ENCODE measurements at regions not wholly inside any gene's neighbourhood (a gene's known extent, or its start where the extent isn't known, plus 50 kb on each side); places are given as distances from the start of the nearest gene placed in this dataset.
"Not testable (repeated sequence)": the region's sequence is repeated elsewhere in the genome, so short reads cannot be mapped to it uniquely, and the experiment has no call there.

DNA sequence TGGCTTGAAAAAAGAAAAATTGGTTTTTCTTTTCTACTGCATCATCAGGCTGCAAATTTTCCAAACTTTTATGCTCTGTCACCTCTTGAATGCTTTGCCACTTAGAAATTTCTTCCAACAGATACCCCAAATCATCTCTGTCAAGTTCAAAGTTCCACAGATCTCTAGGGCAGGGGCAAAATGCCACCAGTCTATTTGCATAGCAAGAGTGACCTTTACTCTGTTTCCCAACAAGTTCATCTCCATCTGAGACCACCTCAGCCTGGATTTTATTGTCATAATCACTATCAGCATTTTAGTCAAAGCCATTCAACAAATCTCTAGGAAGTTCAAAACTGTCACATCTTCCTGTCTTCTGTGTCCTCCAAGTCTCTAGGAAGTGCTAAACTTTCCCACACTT, 240.3 kb downstream of the DPY19L2 start:
- H3K18ac ChIP-seq (ENCODE audit: low read length); H4K8ac ChIP-seq (ENCODE audit: low read depth, low read length): not testable (repeated sequence)

DNA sequence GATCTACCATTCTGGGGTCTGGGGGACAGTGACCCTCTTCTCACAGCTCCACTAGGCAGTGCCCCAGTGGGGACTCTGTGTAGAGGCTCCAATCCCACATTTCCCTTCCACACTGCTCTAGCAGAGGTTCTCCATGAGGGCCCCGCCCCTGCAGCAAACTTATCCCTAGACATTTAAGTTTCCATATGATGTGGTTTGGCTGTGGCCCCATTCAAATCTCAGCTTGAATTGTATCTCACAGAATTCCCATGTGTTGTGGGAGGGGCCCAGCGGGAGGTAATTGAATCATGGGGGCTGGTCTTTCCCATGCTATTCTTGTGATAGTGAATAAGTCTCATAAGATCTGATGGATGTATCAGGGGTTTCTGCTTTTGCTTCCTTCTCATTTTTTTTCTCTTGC, 241.3 kb downstream of the DPY19L2 start:
- H2BK12ac ChIP-seq (ENCODE audit: low read length); H3K4me3 ChIP-seq (ENCODE audit: low read depth, low read length); H2BK5ac ChIP-seq (ENCODE audit: low read depth, low read length, poor library complexity); H3K9me3 ChIP-seq (ENCODE audit: insufficient read depth, low read depth, low read length); H4K12ac ChIP-seq (ENCODE audit: low read depth, low read length); H3K23ac ChIP-seq (ENCODE audit: low read length); H3K9ac ChIP-seq (ENCODE audit: low read length); H4K8ac ChIP-seq (ENCODE audit: low read depth, low read length); H4K91ac ChIP-seq (ENCODE audit: low read depth, low read length); H3K79me2 ChIP-seq (ENCODE audit: control insufficient read depth, insufficient read depth, low read length, poor library complexity); H2AK5ac ChIP-seq (ENCODE audit: low read length); H3K79me1 ChIP-seq (ENCODE audit: low read length); H2BK120ac ChIP-seq (ENCODE audit: insufficient read depth, low read length, poor library complexity); H3K4me1 ChIP-seq (ENCODE audit: control insufficient read depth in 1 of 2, insufficient read depth in 2 of 2, low read length in 2 of 2); H2AFZ ChIP-seq (ENCODE audit: insufficient read depth, low read length, poor library complexity); H3K27ac ChIP-seq (ENCODE audit: low read depth, low read length); H3K36me3 ChIP-seq (ENCODE audit: control insufficient read depth in 1 of 2, insufficient read depth in 2 of 2, low read length in 2 of 2); H3K18ac ChIP-seq (ENCODE audit: low read length); DNase-seq; H3K14ac ChIP-seq (ENCODE audit: low read length); H3K4ac ChIP-seq (ENCODE audit: low read depth, low read length); H3K27me3 ChIP-seq (ENCODE audit: insufficient read depth, low read length); H3K4me2 ChIP-seq (ENCODE audit: low read length): not testable (repeated sequence)
- WGBS (ENCODE audit: extremely low coverage, insufficient coverage, insufficient read length), result no CpG with 5 or more reads among the region's 2 CpGs

More for the DNA sequence above, 240.3 kb downstream of the DPY19L2 start:
- not testable (repeated sequence) for H3K14ac ChIP-seq (ENCODE audit: low read length); H3K9me3 ChIP-seq (ENCODE audit: insufficient read depth, low read depth, low read length); H2AFZ ChIP-seq (ENCODE audit: insufficient read depth, low read length, poor library complexity); H3K36me3 ChIP-seq (ENCODE audit: control insufficient read depth in 1 of 2, insufficient read depth in 2 of 2, low read length in 2 of 2); H3K4me2 ChIP-seq (ENCODE audit: low read length); H3K4me3 ChIP-seq (ENCODE audit: low read depth, low read length); DNase-seq; H2AK5ac ChIP-seq (ENCODE audit: low read length); H2BK12ac ChIP-seq (ENCODE audit: low read length); H2BK120ac ChIP-seq (ENCODE audit: insufficient read depth, low read length, poor library complexity); H3K79me2 ChIP-seq (ENCODE audit: control insufficient read depth, insufficient read depth, low read length, poor library complexity); H3K23ac ChIP-seq (ENCODE audit: low read length); H3K27ac ChIP-seq (ENCODE audit: low read depth, low read length); H3K9ac ChIP-seq (ENCODE audit: low read length); H2BK5ac ChIP-seq (ENCODE audit: low read depth, low read length, poor library complexity); H3K4ac ChIP-seq (ENCODE audit: low read depth, low read length); H4K12ac ChIP-seq (ENCODE audit: low read depth, low read length); H4K91ac ChIP-seq (ENCODE audit: low read depth, low read length); H3K27me3 ChIP-seq (ENCODE audit: insufficient read depth, low read length); H3K4me1 ChIP-seq (ENCODE audit: control insufficient read depth in 1 of 2, insufficient read depth in 2 of 2, low read length in 2 of 2); H3K79me1 ChIP-seq (ENCODE audit: low read length)

DNA sequence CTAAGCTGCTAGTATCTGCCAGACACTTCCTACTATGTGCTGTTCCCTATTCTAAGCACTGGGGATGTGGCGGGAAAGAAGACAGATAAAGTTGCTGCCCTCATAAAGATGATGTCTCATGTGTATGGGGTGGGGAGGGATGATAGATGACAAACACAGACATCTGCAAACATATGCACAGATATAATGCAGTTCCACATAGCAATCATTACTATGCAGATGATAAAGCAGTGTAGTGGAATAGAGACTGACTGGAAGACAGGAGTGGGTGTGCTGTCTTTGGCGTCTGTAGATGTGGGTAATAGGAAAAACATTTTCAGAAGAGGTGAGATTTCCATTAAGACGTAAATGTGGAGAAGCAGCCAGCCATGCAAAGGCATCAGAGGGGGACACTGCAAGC, 243.6 kb downstream of the DPY19L2 start:
- no peaks in the 10 kb centered on the region for H3K79me1 ChIP-seq (ENCODE audit: low read length)
- no peaks in the 10 kb centered on the region for H3K36me3 ChIP-seq (ENCODE audit: control insufficient read depth in 1 of 2, insufficient read depth in 2 of 2, low read length in 2 of 2)
- H2AK5ac ChIP-seq (ENCODE audit: low read length), result no peak overlapping the region
- H2BK12ac ChIP-seq (ENCODE audit: low read length), result no peak overlapping the region
- H2BK120ac ChIP-seq (ENCODE audit: insufficient read depth, low read length, poor library complexity), result no peak overlapping the region
- no peak overlapping the region for H4K8ac ChIP-seq (ENCODE audit: low read depth, low read length)
- H4K91ac ChIP-seq (ENCODE audit: low read depth, low read length), result no peak overlapping the region
- peaks cover 2% of the 10 kb centered on the region for H3K9me3 ChIP-seq (ENCODE audit: insufficient read depth, low read depth, low read length)
- no peak overlapping the region for H3K27ac ChIP-seq (ENCODE audit: low read depth, low read length)
- no peak overlapping the region for H3K4me2 ChIP-seq (ENCODE audit: low read length)
- no CpG with 5 or more reads among the region's 3 CpGs for WGBS (ENCODE audit: extremely low coverage, insufficient coverage, insufficient read length)
- H3K79me2 ChIP-seq (ENCODE audit: control insufficient read depth, insufficient read depth, low read length, poor library complexity), result no peaks in the 10 kb centered on the region
- no peak overlapping the region for H3K4me3 ChIP-seq (ENCODE audit: low read depth, low read length)
- H3K14ac ChIP-seq (ENCODE audit: low read length), result no peak overlapping the region
- H3K4me1 ChIP-seq (ENCODE audit: control insufficient read depth in 1 of 2, insufficient read depth in 2 of 2, low read length in 2 of 2), result no peaks in the 10 kb centered on the region
- no peak overlapping the region for H3K18ac ChIP-seq (ENCODE audit: low read length)
- H2AFZ ChIP-seq (ENCODE audit: insufficient read depth, low read length, poor library complexity), result no peak overlapping the region
- no peak overlapping the region for H2BK5ac ChIP-seq (ENCODE audit: low read depth, low read length, poor library complexity)
- no peak overlapping the region for H3K23ac ChIP-seq (ENCODE audit: low read length)
- DNase-seq, result peak in 1 of 2 donors; percentile 15
- no peaks in the 10 kb centered on the region for H3K27me3 ChIP-seq (ENCODE audit: insufficient read depth, low read length)
- no peak overlapping the region for H4K12ac ChIP-seq (ENCODE audit: low read depth, low read length)
- no peak overlapping the region for H3K4ac ChIP-seq (ENCODE audit: low read depth, low read length)
- H3K9ac ChIP-seq (ENCODE audit: low read length), result no peak overlapping the region

DNA sequence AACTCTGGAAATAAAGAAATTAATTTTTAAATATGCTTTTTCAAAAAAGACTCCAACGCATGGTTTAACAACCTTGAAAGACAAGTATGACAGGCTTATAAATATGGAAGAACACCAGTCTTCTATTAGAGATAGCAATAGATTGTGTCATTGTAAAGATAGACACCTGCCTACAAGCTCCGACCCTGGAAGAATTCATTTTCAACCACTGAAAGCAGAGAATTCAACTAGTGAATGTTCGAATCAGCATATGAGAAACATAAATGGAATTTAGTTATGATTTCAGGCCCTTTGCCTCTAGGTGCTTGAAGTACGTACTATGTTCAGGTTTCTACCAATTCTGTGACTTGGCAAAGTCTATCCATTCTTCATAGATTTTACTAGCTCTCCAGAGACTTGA, 244.5 kb downstream of the DPY19L2 start:
- Histone ChIP-seq H3K79me2 (ENCODE audit: control insufficient read depth, insufficient read depth, low read length, poor library complexity) (no peaks in the 10 kb centered on the region), H3K9ac (ENCODE audit: low read length) (no peak overlapping the region), H3K36me3 (ENCODE audit: control insufficient read depth in 1 of 2, insufficient read depth in 2 of 2, low read length in 2 of 2) (no peaks in the 10 kb centered on the region), H3K27me3 (ENCODE audit: insufficient read depth, low read length) (no peaks in the 10 kb centered on the region), H2BK120ac (ENCODE audit: insufficient read depth, low read length, poor library complexity) (no peak overlapping the region), H2BK5ac (ENCODE audit: low read depth, low read length, poor library complexity) (no peak overlapping the region), H2AK5ac (ENCODE audit: low read length) (no peak overlapping the region), H3K4me2 (ENCODE audit: low read length) (no peak overlapping the region), H2BK12ac (ENCODE audit: low read length) (no peak overlapping the region), H3K14ac (ENCODE audit: low read length) (no peak overlapping the region), H3K9me3 (ENCODE audit: insufficient read depth, low read depth, low read length) (peaks cover 2% of the 10 kb centered on the region), H4K91ac (ENCODE audit: low read depth, low read length) (no peak overlapping the region), H4K8ac (ENCODE audit: low read depth, low read length) (no peak overlapping the region), H3K27ac (ENCODE audit: low read depth, low read length) (no peak overlapping the region), H2AFZ (ENCODE audit: insufficient read depth, low read length, poor library complexity) (no peak overlapping the region), H3K23ac (ENCODE audit: low read length) (no peak overlapping the region), H3K4ac (ENCODE audit: low read depth, low read length) (no peak overlapping the region), H4K12ac (ENCODE audit: low read depth, low read length) (no peak overlapping the region), H3K79me1 (ENCODE audit: low read length) (no peaks in the 10 kb centered on the region), H3K18ac (ENCODE audit: low read length) (no peak overlapping the region), H3K4me1 (ENCODE audit: control insufficient read depth in 1 of 2, insufficient read depth in 2 of 2, low read length in 2 of 2) (no peaks in the 10 kb centered on the region), H3K4me3 (ENCODE audit: low read depth, low read length) (no peak overlapping the region)
- peak in 1 of 2 donors; percentile 61 for DNase-seq
- no CpG with 5 or more reads among the region's 4 CpGs for WGBS (ENCODE audit: extremely low coverage, insufficient coverage, insufficient read length)
